NCI-H128 (cell line): ENCODE measurements at regions not wholly inside any gene's neighbourhood (a gene's known extent, or its start where the extent isn't known, plus 50 kb on each side); places are given as distances from the start of the nearest gene placed in this dataset.

Source experiments
- DNase-seq: peaks from one replicate; lab custom pipeline; 2025; ENCODE audit not compliant: unreplicated experiment; lab: John Stamatoyannopoulos, UW

DNA sequence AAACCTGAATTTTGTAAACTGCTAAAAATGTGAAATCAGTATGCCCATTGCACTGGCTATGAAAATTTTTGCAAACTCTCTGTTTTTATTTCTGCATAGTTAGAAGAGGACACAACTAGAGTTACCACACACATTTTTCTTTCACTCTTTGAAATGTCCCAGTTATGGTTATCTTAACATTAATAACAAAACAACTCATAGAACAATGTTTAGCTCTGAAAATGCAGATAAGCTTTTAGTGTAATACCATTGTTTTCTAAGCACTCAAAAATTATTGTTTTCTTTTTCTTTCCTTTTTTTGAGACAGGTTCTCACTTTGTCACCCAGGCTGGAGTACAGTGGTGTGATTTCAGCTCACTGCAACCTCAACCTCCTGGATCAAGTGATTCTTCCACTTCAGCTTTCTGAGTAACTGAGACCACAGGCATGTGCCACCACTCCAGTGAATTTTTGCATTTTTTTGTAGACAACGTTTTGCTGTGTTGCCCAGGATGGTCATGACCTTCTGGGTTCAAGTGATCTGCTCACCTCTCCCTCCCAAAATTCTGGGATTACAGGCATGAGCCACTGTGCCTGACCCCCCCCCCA, 1204.5 kb upstream of the ZEB2 start:
- DNase-seq: no peak

GRCh38 chr2:145723872-145724271, 1204.0 kb upstream of the ZEB2 start:
- DNase-seq: no peak

- DNase-seq: no peak
Observed at GRCh38 chr2:145721681-145722080, 1201.8 kb upstream of the ZEB2 start.

- no peak for DNase-seq
Observed at GRCh38 chr2:145715601-145716000, 1195.7 kb upstream of the ZEB2 start.

- no peak for DNase-seq
Observed at GRCh38 chr2:145710303-145710702, 1190.4 kb upstream of the ZEB2 start.

DNA sequence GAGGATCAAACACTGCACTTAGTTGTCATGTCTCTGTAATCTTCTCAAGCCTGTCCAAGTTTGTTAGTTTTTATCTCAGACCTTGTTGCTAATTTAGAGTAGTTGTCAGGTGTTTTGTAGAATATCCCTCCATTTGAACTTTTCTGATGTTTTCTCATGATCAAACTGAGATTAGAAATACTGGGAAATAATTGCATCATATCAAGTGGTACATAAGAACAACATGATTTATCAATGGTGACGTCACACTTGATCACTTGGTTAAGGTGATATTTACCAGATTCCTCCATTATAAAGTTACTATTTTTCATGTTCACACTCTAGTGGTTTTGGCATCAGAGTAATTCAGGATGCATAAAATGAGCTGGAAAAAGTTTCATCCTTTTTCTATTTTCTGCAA, 1182.4 kb upstream of the ZEB2 start:
- DNase-seq: no peak

DNA sequence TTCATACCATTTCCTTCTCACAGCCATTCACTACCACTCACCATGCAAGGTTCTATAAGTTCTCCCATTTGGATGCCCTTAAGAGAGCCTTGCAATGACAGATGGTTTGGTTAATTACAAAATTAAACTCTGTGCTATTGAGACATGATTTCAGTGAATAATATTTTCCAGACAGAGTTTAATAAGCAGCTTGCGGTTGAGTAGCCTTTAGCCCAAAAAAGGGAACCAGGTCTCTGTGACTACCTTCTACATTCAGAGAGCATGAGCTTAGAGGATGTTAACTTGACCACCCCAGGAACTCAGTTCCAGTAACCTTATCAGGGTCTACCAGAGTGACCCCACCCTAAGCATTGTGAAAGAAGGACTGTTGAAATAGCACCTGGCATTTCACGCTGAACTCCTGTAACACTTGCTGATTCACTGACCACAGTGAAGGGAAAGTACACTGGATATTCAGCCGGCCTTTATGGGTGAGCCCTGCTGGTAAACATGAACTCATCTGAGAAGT, 1173.1 kb upstream of the ZEB2 start:
- no peak for DNase-seq

DNA sequence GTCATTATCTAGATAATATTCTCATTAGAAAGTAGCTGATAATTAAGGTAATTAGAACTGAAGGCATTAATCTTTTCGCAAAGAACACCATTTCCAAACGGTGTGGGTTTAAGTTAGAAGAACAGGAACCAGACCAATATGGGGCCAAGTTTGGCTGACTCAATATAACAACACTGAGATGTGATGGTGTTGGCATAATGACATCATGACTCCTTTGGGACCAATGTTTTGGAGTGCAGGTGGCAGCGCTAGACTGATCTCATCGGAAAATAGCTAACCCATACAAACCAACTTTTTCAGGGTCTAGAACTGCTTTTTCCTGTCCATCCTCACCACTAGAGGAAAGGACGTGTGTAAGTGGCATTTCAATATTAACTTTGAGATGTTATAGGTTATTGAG, 1171.7 kb upstream of the ZEB2 start:
- no peak for DNase-seq

- DNase-seq: no peak
Observed at GRCh38 chr2:145690183-145690778, 1170.4 kb upstream of the ZEB2 start.

DNA sequence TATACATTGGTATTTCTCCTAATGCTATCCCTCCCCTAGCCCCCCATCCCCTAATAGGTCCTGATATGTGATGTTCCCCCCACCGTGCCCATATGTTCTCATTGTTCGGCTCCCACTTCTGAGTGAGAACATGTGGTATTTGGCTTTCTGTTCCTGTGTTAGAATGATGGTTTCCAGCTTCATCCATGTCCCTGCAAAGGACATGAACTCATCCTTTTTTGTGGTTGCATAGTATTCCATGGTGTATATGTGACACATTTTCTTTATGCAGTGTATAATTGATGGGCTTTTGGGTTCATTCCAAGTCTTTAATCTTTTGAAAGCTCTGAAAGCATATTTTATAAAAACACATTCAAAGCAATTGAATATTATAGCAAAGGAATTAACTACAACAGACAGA, 1169.4 kb upstream of the ZEB2 start:
- no peak for DNase-seq

- DNase-seq: no peak
Observed at GRCh38 chr2:145688156-145688555, 1168.2 kb upstream of the ZEB2 start.

GRCh38 chr2:145687442-145688134, 1167.7 kb upstream of the ZEB2 start:
- no peak for DNase-seq

DNA sequence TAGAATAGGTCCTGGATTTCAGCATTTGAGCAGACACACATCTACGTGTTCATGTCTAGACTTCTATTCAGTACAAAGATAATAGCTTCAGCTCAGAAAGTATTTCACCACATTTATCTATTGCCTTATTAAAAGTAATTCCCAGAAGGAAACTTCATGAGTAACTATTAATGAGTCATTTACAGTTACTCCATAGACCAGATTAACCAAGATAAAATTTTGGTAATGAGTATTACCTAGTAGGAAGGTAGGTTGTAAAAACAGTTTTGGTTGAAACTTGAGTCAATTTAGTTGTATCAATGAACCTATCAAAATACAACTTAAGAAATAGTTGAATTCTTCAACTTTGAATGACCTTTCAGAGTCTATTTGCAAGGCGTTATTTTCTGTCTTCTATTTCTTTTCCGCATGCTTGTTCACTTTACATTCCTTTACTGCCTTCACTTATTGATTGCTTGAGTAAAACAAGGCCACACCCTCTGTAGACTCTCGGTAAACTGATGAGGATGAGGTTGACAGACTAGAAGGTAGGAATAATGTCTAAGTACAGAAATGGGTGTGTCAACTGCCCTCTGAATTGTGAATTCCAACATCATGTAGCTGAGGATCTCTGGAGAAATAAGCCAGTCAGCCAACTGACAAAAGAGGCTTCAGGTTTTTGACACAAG, 1165.6 kb upstream of the ZEB2 start:
- DNase-seq: no peak

- no peak for DNase-seq
Observed at GRCh38 chr2:145682546-145683157, 1162.7 kb upstream of the ZEB2 start.

DNA sequence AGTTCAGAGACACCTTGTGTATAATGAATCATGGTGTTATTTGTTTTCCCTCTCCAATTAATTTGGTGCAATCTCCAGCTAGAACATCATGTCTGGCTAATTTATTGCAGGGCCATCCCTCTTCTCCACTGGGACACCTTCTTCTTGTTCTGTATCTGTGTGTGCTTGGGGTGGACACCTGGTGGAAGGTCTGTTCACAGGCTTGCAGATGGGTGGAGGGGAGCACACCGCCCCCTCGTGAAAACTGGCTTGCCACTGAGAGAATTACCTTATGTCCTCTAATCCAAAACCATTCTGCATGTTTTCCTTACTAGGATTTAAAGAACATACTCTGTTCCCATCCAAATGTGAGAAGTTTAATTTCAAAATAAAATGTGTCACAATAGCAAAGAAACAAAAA, 1160.4 kb upstream of the ZEB2 start:
- no peak for DNase-seq

- no peak for DNase-seq
Observed at GRCh38 chr2:145677371-145677770, 1157.5 kb upstream of the ZEB2 start.

DNA sequence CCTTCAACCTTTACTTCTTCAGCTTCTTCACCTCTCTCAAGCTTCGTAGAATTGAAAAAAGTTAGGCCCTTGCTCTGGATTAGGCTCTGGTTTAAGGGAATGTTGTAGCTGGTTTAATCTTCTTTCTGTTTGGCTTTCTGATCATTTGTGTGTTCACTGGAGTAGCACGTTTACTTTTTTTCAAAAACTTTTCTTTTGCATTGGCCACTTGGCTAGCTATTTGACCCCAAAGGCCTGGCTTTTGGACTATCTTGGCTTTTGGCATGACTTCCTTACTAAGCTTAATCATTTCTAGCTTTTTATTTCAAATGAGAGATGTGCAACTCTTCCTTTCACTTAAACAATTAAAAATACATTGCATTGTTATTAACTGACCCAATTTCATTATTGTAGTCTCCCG, 1154.8 kb upstream of the ZEB2 start:
- DNase-seq: no peak

GRCh38 chr2:145669301-145669700, 1149.4 kb upstream of the ZEB2 start:
- DNase-seq: no peak

- no peak for DNase-seq
Observed at GRCh38 chr2:145666552-145666951, 1146.6 kb upstream of the ZEB2 start.

GRCh38 chr2:145657265-145657664, 1137.3 kb upstream of the ZEB2 start:
- no peak for DNase-seq

GRCh38 chr2:145655165-145655765, 1135.3 kb upstream of the ZEB2 start:
- no peak for DNase-seq
